NCI-H2196 treated with DMSO at 0.1 percent for 48 hours (cell line): ENCODE measurements at regions not wholly inside any gene's neighbourhood (a gene's known extent, or its start where the extent isn't known, plus 50 kb on each side); places are given as distances from the start of the nearest gene placed in this dataset.
"Not testable (repeated sequence)": the region's sequence is repeated elsewhere in the genome, so short reads cannot be mapped to it uniquely, and the experiment has no call there.

Source experiments
- DNase-seq: peaks from one replicate; lab custom pipeline; 2025; ENCODE audit not compliant: unreplicated experiment; lab: John Stamatoyannopoulos, UW

DNA sequence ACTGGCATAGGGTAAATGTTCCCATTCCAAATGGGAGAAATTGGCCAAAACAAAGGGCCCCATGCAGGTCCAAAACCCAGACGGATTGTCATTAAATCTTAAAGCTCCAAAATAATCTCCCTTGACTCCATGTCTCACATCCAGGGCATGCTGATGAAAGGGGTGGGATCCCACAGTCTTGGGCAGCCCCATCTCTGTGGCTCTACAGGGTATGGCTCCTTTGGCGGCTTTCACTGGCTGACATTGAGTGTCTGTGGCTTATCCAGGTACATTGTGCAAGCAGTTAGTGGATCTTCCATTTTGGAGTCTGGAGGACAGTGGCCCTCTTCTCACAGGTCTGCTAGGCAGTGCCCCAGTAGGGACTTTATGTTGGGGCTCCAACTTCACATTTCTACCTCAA is 772.9 kb upstream of the INTU start:
- DNase-seq, result no peak

DNA sequence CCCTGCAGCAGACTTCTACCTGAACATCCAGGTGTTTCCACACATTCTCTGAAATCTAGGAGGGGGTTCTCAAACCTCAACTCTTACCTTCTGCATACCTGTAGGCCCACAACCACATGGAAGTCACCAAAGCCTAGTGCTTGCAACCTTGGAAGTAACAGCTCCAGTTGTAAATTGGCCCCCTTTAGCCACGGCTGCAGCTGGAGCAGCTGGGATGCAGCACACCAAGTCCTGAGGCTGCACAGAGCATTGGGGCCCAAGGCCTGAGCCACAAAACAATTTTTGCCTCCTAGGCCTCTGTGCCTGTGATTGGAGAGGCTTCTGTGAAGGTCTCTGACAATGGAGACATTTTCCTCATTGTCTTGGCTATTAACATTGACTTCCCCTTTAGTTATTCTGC is 772.4 kb upstream of the INTU start:
- DNase-seq, result no peak

DNA sequence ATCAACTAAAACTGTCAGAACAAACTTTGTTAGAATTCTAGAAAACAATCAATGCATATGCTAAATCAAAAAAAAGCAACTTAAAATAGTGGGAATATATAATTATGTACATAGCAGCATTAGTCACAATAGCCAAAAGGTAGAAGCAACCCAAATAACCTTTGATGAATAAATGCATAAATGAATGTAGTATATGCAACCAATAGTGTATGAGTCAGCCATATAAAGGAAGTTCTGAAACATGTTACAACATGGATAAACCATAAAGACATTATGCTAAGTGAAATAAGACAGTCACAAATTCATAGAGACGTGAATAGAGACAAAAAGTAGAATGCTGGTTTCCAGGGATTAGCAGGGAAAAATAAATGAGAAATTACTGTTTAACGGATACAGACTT is 762.8 kb upstream of the INTU start:
- no peak for DNase-seq

DNA sequence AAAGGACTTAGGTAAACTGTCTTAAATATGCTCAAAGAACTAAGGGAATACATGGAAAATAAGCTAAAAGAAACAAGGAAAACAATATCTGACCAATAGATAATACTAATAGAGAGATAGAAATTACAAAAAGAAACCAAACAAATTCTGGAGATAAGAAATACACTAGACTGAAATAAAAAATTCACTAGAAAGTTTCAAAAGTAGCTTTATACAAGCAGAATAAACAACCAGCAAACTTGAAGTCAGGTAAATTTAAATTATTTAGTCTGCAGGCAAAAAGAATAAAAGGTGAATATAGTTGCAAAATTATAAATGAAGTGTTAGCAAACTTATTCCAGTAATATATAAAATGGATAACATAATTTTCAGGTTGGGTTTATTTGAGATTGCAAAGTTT is 760.9 kb upstream of the INTU start:
- no peak for DNase-seq

DNA sequence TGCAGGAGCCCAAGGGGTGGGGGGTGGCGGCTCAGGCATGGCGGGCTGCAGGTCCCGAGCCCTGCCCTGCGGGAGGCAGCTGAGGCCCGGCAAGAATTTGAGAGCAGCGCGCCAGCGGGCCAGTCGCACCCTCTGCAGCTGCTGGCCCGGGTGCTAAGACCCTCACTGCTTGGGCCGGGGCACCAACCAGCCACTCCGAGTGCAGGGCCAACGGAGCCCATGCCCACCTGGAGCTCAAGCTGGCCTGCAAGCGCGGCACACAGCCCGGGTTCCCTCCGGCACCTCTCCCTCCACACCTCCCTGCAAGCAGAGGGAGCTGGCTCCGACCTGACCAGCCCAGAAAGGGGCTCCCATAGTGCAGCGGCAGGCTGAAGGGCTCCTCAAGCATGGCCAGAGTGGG is 758.2 kb upstream of the INTU start:
- no peak for DNase-seq

DNA sequence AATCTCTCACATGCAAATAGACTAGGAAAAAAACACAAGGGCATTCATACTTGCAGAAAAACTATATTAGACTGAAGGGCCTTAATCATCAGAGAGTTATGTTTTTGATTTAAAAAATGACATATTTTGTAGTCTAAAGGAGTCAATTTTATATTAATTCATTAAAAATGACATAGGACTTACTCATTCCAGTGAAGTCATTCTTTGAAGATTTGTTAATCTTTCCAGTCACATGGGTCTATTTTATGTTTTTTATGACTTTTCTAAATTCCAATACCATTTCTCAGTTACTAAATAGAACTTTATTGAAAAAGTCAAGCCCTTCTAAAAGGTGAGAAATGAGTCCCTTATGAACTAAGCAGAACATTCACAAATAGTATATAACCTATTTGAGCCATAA is 743.8 kb upstream of the INTU start:
- no peak for DNase-seq

DNA sequence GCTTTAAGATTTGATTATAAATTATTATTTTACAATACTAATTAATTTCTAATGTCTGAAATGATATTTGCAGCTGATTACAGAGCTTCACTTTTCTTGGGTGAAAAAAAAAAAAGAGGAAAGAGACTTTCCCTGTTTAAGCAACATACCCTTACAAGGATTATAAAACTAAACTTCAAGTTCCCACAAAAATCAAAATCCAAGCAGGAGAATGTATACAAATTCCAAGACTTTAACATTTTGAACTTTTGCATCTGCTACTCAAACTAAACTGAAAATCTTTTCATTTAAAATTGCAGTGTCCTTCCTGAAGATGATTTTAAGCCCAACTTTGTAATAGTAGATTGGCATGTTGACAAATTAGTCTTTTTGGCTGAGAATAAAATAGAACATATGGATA is 742.4 kb upstream of the INTU start:
- no peak for DNase-seq

DNA sequence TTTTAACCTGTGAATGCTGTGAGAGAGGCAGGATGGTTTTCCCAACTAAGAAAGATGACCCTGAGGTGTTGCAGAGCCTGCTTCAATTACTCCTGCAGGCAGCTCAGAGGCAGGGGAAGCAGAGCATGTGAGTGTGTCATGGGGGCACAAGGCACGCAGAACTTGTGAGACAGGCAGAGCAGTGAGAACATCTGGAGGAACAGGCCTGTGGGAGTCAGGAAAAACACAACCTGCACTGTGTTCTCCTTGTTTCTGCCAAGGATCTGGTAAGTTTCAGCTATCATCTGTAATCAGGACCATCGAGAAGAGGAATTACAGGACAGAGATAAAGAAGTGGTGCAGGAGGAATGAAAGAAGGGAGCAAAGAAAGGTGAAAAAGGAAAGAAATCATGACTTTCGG is 741.8 kb upstream of the INTU start:
- DNase-seq, result no peak

DNA sequence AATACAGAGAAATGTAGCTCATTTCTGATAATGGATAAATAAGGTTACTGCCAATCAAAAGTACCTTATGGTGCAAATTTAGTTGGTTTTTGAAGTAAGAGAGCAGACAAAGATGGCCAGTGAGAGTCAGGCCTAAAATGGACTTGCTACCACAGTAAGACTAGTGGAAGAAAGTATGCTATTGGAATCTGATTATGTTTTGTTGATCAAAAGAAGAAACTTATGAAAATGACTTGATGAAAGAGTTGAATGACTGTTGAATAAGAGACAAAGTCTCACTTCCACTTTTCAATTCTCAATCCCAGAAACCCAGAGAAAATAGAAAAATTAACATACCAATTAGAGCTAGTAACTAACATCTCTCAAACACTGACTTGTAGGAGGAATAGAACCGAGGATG is 737.8 kb upstream of the INTU start:
- no peak for DNase-seq

DNA sequence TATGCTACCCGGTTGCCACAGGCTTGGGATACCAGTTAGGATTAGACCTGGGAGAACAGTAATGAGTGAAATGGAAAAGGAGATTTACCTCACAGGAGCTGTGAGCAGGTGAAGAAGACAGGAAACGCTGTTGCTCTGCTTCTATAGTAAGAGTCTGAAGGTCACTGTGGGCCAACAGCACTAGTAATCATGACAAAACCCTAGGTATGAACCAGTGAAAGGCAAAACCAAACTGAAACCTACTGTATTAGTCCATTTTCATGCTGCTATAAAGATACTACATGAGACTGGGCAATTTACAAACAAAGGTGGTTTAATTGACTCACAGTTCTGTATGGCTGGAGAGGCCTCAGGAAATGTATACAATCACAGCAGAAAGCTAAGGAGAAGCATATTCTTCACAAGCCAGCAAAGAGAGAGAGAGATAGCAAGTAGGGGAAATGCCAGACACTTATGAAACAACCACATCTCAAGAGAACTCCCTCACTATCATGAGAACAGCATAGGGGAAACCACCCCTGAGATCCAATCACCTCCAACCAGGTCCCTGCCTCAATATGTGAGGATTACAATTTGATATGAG is 736.7 kb upstream of the INTU start:
- DNase-seq, result no peak

DNA sequence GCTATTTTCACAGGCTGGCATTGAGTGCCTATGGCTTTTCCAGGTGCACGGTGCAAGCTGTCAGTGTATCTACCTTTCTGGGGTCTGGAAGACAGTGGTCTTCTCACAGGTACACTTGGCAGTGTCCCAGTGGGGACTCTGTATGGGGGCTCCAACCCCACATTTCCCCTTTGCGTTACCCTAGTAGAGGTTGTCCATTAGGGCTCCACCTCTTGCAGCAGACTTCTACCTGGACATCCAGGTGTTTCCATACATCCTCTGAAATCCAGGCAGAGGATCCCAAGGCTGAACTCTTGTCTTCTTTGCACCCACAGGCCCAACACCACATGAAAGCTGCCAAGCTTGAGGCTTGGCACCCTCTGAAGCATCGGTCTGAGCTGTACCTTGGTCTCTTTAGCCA is 735.7 kb upstream of the INTU start:
- DNase-seq, result no peak

DNA sequence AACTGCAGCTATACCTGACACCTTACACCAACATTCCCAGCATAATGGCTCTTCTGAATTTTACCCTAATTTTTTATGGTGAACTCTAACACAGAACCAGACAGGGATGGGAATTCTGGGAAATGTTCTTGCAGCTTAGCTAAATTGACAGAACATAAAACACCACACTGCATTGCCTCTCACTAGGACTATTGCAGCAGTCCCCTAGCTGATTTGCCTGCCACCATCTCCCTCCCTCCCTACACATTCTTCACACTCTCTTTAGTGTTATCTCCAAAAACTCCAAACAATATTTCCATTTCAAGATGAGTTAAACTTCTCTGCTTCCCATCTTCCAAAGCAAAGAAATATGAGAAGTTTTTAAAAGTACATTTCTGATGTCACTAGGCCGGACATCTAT is 733.9 kb upstream of the INTU start:
- no peak for DNase-seq

DNA sequence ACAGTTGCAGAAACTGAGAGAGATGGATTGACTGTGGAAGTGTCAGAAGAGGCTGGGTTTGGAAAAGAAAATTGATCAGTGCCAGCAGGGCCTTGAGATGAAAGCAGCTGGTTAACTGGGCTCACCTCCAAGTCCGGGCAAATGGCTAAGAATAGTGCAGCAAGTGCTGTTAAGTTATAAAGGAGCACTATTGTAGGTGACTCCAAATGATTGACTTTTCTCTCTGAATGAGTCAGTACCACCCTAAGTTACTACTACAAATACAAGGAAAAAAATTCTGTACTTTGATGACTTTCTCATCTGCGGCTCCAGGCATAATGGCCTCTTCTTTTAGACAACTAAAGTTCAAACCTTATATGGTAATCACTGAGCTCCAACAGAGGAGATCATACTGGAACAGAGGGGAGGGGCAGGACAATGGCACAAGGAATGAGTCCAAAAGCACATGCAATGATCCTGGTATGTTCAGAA is 733.4 kb upstream of the INTU start:
- DNase-seq, result no peak

DNA sequence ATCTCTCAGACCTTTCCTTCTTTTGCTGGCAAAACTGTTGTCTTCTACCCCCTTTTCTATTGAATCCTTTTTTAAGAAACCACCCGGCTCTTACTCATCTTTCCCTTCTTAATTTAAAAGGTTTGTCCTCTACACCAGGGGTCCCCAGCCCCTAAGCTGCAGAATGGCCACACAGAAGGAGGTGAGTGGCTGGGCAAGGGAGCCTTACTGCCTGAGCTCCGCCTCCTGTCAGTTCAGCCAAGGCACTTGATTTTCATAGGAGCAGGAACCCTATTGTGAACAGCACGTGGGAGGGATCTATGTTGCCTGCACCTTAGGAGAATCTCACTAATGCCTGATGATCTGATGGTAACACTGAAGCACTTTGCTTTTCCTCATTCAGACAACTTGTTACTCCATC is 726.3 kb upstream of the INTU start:
- DNase-seq, result no peak

DNA sequence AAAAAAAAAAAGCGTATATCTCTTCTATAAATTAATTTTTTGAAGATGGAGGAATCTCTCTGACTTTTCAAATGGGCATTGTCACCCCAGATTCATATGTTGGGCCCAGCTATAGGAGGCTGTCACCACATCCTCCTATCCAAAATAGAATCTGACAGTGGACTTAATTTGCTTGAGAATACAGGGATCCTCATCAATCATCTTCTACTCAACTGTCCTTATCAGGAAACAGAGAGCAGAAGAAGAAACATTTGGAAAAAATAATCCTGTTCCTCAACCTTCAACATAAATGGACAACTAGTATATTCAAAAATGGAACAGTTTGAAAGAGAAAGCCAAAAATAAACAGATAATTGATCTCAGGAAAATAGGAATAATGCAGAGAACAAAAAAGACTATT is 725.4 kb upstream of the INTU start:
- no peak for DNase-seq

DNA sequence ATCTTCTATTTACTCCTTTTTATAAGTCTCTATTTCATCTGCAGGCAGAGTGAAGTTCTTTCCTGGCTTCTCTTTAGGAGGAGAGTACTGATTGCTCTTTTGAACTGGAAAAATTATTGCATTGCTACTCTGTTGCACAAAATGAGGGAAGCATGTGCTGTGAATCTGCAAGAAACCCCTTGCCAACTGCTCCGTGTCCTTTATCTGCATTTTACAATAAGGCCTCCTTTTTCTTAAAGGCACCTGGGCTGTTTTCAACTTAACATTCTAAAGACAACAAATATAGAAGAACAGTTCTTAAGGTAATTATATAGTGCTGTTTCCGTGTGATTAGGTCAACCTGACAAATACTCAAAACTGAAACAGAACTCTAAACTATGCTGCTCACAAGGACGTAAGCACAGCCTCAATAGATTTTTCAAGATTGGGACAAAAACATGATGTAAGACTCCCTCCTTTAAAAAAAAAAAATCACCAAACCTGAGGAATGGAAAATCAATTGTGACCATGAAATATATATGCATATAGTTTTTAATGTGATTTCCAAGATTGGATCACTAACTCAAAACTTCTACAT is 716.6 kb upstream of the INTU start:
- no peak for DNase-seq

DNA sequence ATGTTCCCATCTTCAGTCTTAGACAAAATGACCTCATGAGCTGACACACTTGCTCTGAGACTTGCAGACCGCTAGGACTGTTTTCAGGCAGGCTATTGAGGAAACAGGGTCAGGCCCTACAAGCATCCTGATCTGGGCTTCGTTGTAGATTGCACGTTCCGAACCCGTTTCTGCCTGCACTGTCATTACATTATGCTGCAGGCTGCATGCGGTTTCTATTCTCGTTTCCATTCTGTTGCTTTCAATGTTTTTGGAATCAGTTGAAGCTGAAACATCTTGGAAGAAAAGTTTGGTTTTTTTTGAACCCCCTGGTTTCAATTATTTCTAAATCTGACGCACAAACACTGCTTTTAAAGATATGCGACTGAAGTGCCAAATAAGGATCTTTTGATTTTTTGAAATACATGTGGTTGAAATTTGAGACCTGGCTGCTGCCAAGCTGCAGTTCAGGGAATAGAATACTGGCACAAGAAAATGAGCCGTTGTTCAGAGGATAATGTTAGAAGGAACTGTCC is 716.1 kb upstream of the INTU start:
- DNase-seq, result no peak

DNA sequence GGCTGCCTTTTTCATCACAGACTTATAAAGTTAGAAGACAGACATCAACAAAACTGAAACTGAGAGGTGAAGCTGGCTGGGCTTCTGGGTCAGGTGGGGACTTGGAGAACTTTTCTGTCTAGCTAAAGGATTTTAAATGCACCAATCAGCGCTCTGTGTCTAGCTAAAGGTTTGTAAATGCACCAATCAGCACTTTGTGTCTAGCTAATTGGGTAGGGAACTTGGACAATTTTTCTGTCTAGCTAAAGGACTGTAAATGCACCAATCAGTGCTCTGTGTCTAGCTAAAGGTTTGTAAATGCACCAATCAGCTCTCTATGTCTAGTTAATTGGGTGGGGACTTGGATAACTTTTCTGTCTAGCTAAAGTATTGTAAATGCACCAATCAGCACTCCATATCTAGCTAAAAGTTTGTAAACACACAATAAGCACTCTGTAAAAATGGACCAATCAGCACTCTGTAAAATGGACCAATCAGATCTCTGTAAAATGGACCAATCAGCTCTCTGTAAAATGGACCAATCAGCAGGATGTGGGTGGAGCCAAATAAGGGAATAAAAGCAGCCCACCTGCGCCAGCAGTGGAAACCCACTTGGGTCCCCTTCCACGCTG is 710.3 kb upstream of the INTU start:
- DNase-seq, result not testable (repeated sequence)

DNA sequence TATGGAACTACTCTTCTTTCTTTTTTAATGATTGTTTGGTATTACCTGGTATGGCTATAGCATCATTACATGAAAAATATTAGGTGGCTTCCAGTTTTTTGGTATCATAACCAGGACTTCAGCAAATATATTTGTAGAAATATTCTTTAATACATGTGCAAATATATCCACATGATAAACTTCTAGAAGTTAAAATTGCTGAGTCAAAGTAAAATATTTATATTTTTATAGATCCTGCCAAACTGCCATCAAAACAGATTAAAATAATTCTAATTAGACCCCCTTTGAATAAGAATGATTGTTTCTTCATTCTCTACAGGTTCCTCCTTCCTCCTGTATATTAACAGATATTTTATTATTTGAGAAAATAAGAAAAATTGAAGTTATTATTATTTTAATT is 708.5 kb upstream of the INTU start:
- no peak for DNase-seq

DNA sequence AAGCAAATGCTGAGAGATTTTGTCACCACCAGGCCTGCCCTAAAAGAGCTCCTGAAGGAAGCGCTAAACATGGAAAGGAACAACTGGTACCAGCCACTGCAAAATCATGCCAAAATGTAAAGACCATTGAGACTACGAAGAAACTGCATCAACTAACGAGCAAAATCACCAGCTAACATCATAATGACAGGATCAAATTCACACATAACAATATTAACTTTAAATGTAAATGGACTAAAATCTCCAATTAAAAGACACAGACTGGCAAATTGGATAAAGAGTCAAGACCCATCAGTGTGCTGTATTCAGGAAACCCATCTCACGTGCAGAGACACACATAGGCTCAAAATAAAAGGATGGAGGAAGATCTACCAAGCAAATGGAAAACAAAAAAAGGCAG is 702.7 kb upstream of the INTU start:
- not testable (repeated sequence) for DNase-seq

DNA sequence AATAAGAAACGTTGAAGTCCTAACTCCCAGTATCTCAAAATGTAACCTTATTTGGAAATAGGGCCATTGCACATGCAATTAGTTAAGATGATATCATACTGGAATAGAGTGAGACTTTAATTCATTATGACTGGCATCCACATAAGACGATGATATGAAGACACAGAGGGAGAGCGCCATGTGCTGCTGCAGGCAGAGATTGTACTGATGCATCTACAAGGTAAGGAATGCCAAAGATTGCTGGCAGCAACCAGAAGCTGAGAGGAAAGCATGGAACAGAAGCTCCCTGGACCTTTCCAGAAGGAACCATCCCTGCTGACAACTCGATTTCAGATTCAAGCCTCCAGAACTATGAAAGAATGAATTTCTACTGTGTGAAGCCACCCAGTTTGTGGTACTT is 697.0 kb upstream of the INTU start:
- no peak for DNase-seq

DNA sequence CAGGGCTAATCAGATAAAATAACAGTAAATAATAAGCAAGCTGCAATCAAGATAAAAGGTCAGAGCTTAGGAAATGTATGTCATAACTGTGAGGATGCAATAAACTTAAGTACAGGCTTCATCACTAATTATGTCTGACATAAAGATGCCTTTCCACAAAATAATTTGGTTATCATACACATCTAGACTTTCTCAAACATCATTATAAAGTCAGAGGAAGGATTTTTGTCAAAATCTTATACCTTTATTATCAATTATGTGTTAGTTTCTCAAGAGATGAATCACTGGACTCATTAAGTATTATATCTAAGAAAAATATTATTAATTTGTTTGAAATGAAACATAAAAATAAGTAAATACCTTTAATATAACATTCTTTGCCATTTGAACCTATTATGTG is 695.4 kb upstream of the INTU start:
- no peak for DNase-seq
